ENCODE measurements at regions not wholly inside any gene's neighbourhood (a gene's known extent, or its start where the extent isn't known, plus 50 kb on each side); places are given as distances from the start of the nearest gene placed in this dataset.

- Histone ChIP-seq H3K9ac (ENCODE audit: low read length) (0 out of 2 replicates have a peak overlapping the region, but pooled peaks have one; percentile 6), H3K27ac (ENCODE audit: low read length) (no peak overlapping the region), H3K4me2 (ENCODE audit: low read length) (0 out of 2 replicates have a peak overlapping the region, but pooled peaks have one; percentile 3), H4K20me1 (ENCODE audit: insufficient read depth, low read length) (no peaks in the 10 kb centered on the region), H3K4me1 (ENCODE audit: low read length) (peaks cover 28% of the 10 kb centered on the region), H3K27me3 (ENCODE audit: low read depth, low read length) (no peaks in the 10 kb centered on the region), H3K36me3 (replicated peaks; ENCODE audit: low read depth, low read length) (peaks cover 9% of the 10 kb centered on the region), H3K79me2 (ENCODE audit: low read length) (no peaks in the 10 kb centered on the region), H3K9me3 (ENCODE audit: insufficient read depth, low read length) (peaks cover 17% of the 10 kb centered on the region), H2AFZ (ENCODE audit: low read depth, low read length) (peak overlapping the region; percentile 60; the same call in 1 of the 2 replicates), H3K4me3 (ENCODE audit: low read length) (no peak overlapping the region)
- no peak for TF ChIP-seq EZH2phosphoT487 (IDR thresholded peaks at IDR 0.05; ENCODE audit: low read depth)
- TF ChIP-seq, protein P1, sequence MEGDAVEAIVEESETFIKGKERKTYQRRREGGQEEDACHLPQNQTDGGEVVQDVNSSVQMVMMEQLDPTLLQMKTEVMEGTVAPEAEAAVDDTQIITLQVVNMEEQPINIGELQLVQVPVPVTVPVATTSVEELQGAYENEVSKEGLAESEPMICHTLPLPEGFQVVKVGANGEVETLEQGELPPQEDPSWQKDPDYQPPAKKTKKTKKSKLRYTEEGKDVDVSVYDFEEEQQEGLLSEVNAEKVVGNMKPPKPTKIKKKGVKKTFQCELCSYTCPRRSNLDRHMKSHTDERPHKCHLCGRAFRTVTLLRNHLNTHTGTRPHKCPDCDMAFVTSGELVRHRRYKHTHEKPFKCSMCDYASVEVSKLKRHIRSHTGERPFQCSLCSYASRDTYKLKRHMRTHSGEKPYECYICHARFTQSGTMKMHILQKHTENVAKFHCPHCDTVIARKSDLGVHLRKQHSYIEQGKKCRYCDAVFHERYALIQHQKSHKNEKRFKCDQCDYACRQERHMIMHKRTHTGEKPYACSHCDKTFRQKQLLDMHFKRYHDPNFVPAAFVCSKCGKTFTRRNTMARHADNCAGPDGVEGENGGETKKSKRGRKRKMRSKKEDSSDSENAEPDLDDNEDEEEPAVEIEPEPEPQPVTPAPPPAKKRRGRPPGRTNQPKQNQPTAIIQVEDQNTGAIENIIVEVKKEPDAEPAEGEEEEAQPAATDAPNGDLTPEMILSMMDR (IDR thresholded peaks at IDR 0.05; ENCODE audit: low read depth, low read length): no peak
These were observed 96.0 kb downstream of the HINT1 start for GRCh38 chr5:131068893-131069643.

GRCh38 chr5:131068076-131068475, 97.0 kb downstream of the HINT1 start:
- no peak for TF ChIP-seq EZH2phosphoT487 (IDR thresholded peaks at IDR 0.05; ENCODE audit: low read depth)
- TF ChIP-seq, protein P1 (IDR thresholded peaks at IDR 0.05; ENCODE audit: low read depth, low read length): no peak
- Histone ChIP-seq H4K20me1 (ENCODE audit: insufficient read depth, low read length) (no peaks in the 10 kb centered on the region), H3K79me2 (ENCODE audit: low read length) (no peaks in the 10 kb centered on the region), H3K4me1 (ENCODE audit: low read length) (peaks cover 28% of the 10 kb centered on the region), H3K27me3 (ENCODE audit: low read depth, low read length) (no peaks in the 10 kb centered on the region), H3K9ac (ENCODE audit: low read length) (no peak overlapping the region), H3K27ac (ENCODE audit: low read length) (no peak overlapping the region), H3K4me3 (ENCODE audit: low read length) (no peak overlapping the region), H3K9me3 (ENCODE audit: insufficient read depth, low read length) (peaks cover 17% of the 10 kb centered on the region), H3K4me2 (ENCODE audit: low read length) (no peak overlapping the region), H3K36me3 (replicated peaks; ENCODE audit: low read depth, low read length) (peaks cover 9% of the 10 kb centered on the region), H2AFZ (ENCODE audit: low read depth, low read length) (no peak overlapping the region)

DNA sequence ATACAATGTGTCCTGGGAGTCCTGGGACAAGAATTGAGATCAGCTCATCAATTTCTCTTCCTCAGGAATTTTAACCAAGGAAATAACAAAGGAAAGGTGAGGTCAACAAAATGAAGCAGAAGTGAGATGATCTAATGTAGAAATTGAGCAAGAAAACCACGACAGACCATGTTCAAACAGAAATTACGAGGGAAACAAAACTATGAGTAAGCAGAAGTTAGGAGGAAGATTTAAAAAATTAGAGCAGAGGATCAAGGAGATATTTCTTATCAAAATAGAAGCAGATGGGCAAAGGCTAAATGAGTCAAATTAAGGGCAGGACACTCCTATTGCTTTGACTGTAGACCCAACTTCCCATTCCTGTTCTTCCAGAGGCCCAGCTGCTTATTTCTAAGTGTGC, 97.4 kb downstream of the HINT1 start:
- Histone ChIP-seq H3K79me2 (ENCODE audit: low read length) (no peaks in the 10 kb centered on the region), H2AFZ (ENCODE audit: low read depth, low read length) (no peak overlapping the region), H3K27ac (ENCODE audit: low read length) (no peak overlapping the region), H3K9ac (ENCODE audit: low read length) (no peak overlapping the region), H3K27me3 (ENCODE audit: low read depth, low read length) (no peaks in the 10 kb centered on the region), H3K36me3 (replicated peaks; ENCODE audit: low read depth, low read length) (peaks cover 9% of the 10 kb centered on the region), H3K9me3 (ENCODE audit: insufficient read depth, low read length) (peaks cover 17% of the 10 kb centered on the region), H3K4me3 (ENCODE audit: low read length) (no peak overlapping the region), H3K4me2 (ENCODE audit: low read length) (no peak overlapping the region), H4K20me1 (ENCODE audit: insufficient read depth, low read length) (no peaks in the 10 kb centered on the region), H3K4me1 (ENCODE audit: low read length) (peaks cover 28% of the 10 kb centered on the region)
- TF ChIP-seq, protein P1 (IDR thresholded peaks at IDR 0.05; ENCODE audit: low read depth, low read length): no peak
- TF ChIP-seq EZH2phosphoT487 (IDR thresholded peaks at IDR 0.05; ENCODE audit: low read depth): no peak

DNA sequence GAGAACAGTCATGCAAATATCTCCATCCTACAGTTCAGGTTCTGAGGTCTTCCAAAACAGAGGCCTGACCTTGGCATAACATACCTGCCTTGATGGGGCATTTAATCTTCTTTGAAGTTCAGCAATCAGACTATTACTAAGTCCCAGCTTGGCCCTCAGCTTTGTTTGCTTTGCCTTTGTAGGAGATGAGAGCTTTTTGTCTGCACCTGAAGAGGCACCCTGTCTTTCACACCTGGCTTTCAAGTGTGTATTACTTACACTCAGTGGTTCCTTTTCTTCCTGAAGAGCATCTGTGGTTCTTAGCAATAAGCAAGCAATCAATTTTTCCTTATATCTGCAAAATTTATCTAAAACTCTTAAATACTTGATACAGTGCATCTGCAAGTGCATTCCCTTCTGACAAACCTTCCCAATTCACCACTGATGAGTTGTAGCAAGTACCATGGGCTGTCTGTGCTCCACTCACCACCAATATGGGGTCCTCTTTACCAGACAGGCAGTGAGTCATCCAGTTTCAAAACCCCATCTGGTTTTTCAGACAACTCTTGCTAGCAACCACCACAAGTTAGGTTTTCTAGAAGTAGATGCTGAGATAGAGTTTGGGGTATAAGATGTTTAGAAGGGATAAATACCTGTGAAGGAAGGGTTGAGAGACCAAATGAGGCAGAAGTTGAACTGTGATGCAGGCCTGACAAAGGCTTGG, 100.2 kb downstream of the HINT1 start:
- Histone ChIP-seq H3K36me3 (replicated peaks; ENCODE audit: low read depth, low read length) (peaks cover 9% of the 10 kb centered on the region), H3K4me3 (ENCODE audit: low read length) (no peak overlapping the region), H3K9ac (ENCODE audit: low read length) (no peak overlapping the region), H3K9me3 (ENCODE audit: insufficient read depth, low read length) (peaks cover 17% of the 10 kb centered on the region), H4K20me1 (ENCODE audit: insufficient read depth, low read length) (no peaks in the 10 kb centered on the region), H3K79me2 (ENCODE audit: low read length) (no peaks in the 10 kb centered on the region), H3K4me2 (ENCODE audit: low read length) (no peak overlapping the region), H2AFZ (ENCODE audit: low read depth, low read length) (no peak overlapping the region), H3K4me1 (ENCODE audit: low read length) (peaks cover 28% of the 10 kb centered on the region), H3K27ac (ENCODE audit: low read length) (peak overlapping the region; percentile 73), H3K27me3 (ENCODE audit: low read depth, low read length) (no peaks in the 10 kb centered on the region)
- no peak for TF ChIP-seq EZH2phosphoT487 (IDR thresholded peaks at IDR 0.05; ENCODE audit: low read depth)
- TF ChIP-seq, protein P1 (IDR thresholded peaks at IDR 0.05; ENCODE audit: low read depth, low read length): no peak
